Endothelial cell of umbilical vein (primary cell): ENCODE measurements at regions not wholly inside any gene's neighbourhood (a gene's known extent, or its start where the extent isn't known, plus 50 kb on each side); places are given as distances from the start of the nearest gene placed in this dataset.

ENCODE experiments used
- BruUV-seq: library from RNA; stranded (reverse); fragments of 400-500 nt; replicated peaks from 2 replicates; lab custom pipeline; 2021; lab: Mats Ljungman, UMichigan
- CTCF ChIA-PET: fragments of 300-600, 350-600 bp; sonication (Branson Sonifier 250); formaldehyde crosslinking; loops from one replicate; lab custom pipeline; 2021; ENCODE audit warnings: antibody characterized with exemption, inconsistent platforms; lab: Charles Lee
- POLR2A ChIA-PET: fragments of 300-600, 350-600 bp; sonication (Branson Sonifier 250); formaldehyde crosslinking; loops from one replicate; lab custom pipeline; 2021; ENCODE audit warnings: antibody characterized with exemption, inconsistent platforms; lab: Charles Lee
- DNase-seq: peaks from one replicate; pipeline ENCODE4 v3.0.0-alpha.2; 2011; ENCODE audit warnings: low read depth, low spot score
- FAIRE-seq: peaks from 2 replicates; lab custom pipeline; 2011; peaks lifted over from hg19 to GRCh38; lab: Jason Lieb, UNC
- H2AFZ ChIP-seq: 2 replicates; pipeline ENCODE4 v1.6.0; 2012; ENCODE audit warnings: low read depth, low read length, control low read depth, inconsistent platforms
- H3K27ac ChIP-seq: 2 replicates; pipeline ENCODE4 v1.5.1; 2011; ENCODE audit warnings: low read depth, mild to moderate bottlenecking, control low read depth, low read length, moderate library complexity; ENCODE audit not compliant: insufficient read depth
- H3K27me3 ChIP-seq, 2 experiments: 2 replicates each; pipeline versions ENCODE4 v1.6.0 to v1.6.1; 2011; ENCODE audit warnings: low read length in 2 of 2, mixed read lengths in 1 of 2; ENCODE audit not compliant: control insufficient read depth in 2 of 2, insufficient read depth in 2 of 2
- H3K36me3 ChIP-seq, 2 experiments: 2 replicates in 1 of 2; 3 replicates in 1 of 2; pipeline ENCODE4 v1.5.1; 2011; ENCODE audit warnings: low read length in 2 of 2, mild to moderate bottlenecking in 1 of 2, moderate library complexity in 1 of 2; ENCODE audit not compliant: control insufficient read depth in 2 of 2, insufficient read depth in 2 of 2; ENCODE audit errors: extremely low read depth in 1 of 2
- H3K4me1 ChIP-seq: 3 replicates; pipeline ENCODE4 v1.5.1; 2011; ENCODE audit warnings: mild to moderate bottlenecking, low read length; ENCODE audit not compliant: control insufficient read depth, insufficient read depth; ENCODE audit errors: extremely low read depth
- H3K4me2 ChIP-seq: 2 replicates; pipeline ENCODE4 v1.6.1; 2011; ENCODE audit warnings: low read length, control low read depth, mixed read lengths; ENCODE audit not compliant: insufficient read depth
- H3K4me3 ChIP-seq, 3 experiments: fragments of 200-600 bp in 1 of 3; sonication (generic), shearing (Covaris generic) in 1 of 3; replicated peaks in 1 of 3; 2 replicates each; pipeline ENCODE4 v1.5.1; 2011 to 2016; ENCODE audit warnings: control low read depth in 3 of 3, low read length in 3 of 3, mild to moderate bottlenecking in 2 of 3, inconsistent platforms in 1 of 3, low read depth in 1 of 3, moderate library complexity in 1 of 3; ENCODE audit not compliant: insufficient read depth in 1 of 3
- H3K79me2 ChIP-seq: 2 replicates; pipeline ENCODE4 v1.6.0; 2012; ENCODE audit warnings: low read length, inconsistent platforms; ENCODE audit not compliant: control insufficient read depth, insufficient read depth
- H3K9ac ChIP-seq: replicated peaks from 2 replicates; pipeline ENCODE3; 2011; ENCODE audit warnings: low read length, control low read depth; ENCODE audit not compliant: insufficient read depth; ENCODE audit errors: extremely low read depth
- H3K9me1 ChIP-seq: replicated peaks from 3 replicates; pipeline ENCODE4 v1.6.0; 2011; ENCODE audit warnings: mild to moderate bottlenecking, low read length; ENCODE audit not compliant: control insufficient read depth, insufficient read depth; ENCODE audit errors: extremely low read depth
- H3K9me3 ChIP-seq: replicated peaks from 2 replicates; pipeline ENCODE4 v1.5.1; 2012; ENCODE audit warnings: low read length, inconsistent platforms; ENCODE audit not compliant: control insufficient read depth, insufficient read depth
- H4K20me1 ChIP-seq: replicated peaks from 2 replicates; pipeline ENCODE3; 2011; ENCODE audit warnings: mild to moderate bottlenecking, low read length; ENCODE audit not compliant: control insufficient read depth, insufficient read depth; ENCODE audit errors: extremely low read depth
- EZH2 ChIP-seq: IDR thresholded peaks from 2 replicates; pipeline ENCODE4 v1.6.1; 2012; ENCODE audit warnings: borderline replicate concordance, low read depth, mild to moderate bottlenecking, moderate library complexity, low read length, inconsistent platforms; ENCODE audit not compliant: severe bottlenecking
- FOS ChIP-seq: IDR thresholded peaks from 2 replicates; pipeline ENCODE4 v1.6.1; 2011; ENCODE audit warnings: mild to moderate bottlenecking, low read length, moderate library complexity, borderline replicate concordance; ENCODE audit not compliant: insufficient read depth
- GATA2 ChIP-seq: IDR thresholded peaks from 2 replicates; pipeline ENCODE4 v1.7.0; 2011; ENCODE audit warnings: low read depth, mild to moderate bottlenecking, moderate library complexity, mixed read lengths, low read length; ENCODE audit not compliant: insufficient read length, insufficient read depth
- JUN ChIP-seq: IDR thresholded peaks from 2 replicates; pipeline ENCODE4 v1.6.1; 2011; ENCODE audit warnings: borderline replicate concordance, low read depth; ENCODE audit not compliant: insufficient read length, insufficient read depth
- MYC ChIP-seq: IDR thresholded peaks from one replicate; pipeline ENCODE4 v1.6.1; 2011; ENCODE audit warnings: mild to moderate bottlenecking, low read depth, low read length
- POLR2A ChIP-seq: IDR thresholded peaks from 2 replicates; pipeline ENCODE4 v1.6.1; 2012; ENCODE audit warnings: low read depth, mild to moderate bottlenecking, control low read depth, low read length
- POLR2AphosphoS5 ChIP-seq: IDR thresholded peaks from 2 replicates; pipeline ENCODE4 v1.6.1; 2012; ENCODE audit warnings: low read depth, mild to moderate bottlenecking, control low read depth, low read length, moderate library complexity; ENCODE audit not compliant: insufficient read depth
- dilution Hi-C: fragments of 300-500 bp; cut with MboI; formaldehyde crosslinking; loops from one replicate; pipeline ENCODE4 v1.15.0; 2019; ENCODE audit warnings: low sequenced_read_pairs; ENCODE audit not compliant: extremely low pct_ligation_motif_present
- intact Hi-C: fragments of 100-400 bp; cut with micrococcal nuclease; formaldehyde crosslinking; loops from one replicate; pipeline ENCODE4 v1.10.0; 2022
- TF ChIP-seq, protein P1 (sequence below): IDR thresholded peaks from 2 replicates; pipeline ENCODE4 v1.6.1; 2011; ENCODE audit not compliant: insufficient read depth, insufficient read length
- TF ChIP-seq, protein P2 (sequence below), 2 donors: IDR thresholded peaks; 1 replicate in 1 of 2; 2 replicates in 1 of 2; pipeline ENCODE4 v1.5.1; 2011; ENCODE audit warnings: low read length in 2 of 2, mild to moderate bottlenecking in 2 of 2, moderate library complexity in 2 of 2, control low read depth in 1 of 2, inconsistent platforms in 1 of 2, low read depth in 1 of 2; ENCODE audit not compliant: insufficient read depth in 1 of 2; ENCODE audit errors: extremely low read depth in 1 of 2

DNA sequence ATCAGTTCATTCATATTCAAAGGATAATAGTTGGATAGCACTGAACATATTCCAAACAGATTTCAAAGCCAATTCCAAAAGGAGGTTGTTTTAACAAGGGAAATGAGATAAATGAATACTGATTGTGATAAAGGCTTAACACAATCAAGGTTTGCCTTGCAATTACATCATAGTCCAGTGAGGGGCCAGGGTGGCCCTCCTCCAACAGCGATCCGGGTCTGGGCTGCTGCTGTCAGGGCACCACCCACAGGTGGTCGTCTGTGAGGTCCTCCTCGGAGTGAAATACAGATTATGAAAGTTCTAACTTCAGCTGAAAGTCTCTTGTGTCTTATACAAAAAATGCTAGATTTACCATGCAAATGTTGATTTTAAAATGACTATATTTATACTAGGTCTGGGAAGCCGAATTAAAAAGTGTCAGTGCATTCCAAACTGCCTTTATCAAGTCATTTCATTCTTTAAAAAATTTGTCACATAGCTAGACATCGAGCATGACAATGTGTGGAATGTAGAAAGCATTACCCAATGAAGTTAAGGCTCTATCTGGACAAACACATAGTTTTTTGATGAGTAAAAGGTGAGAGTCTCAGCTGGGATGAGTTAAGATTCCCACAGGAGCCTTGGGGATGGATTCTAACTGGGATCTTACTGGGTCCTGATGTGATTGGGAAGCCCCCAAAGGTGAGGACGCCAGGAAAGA, 65.9 kb upstream of the SLC22A23 start:
- no peak overlapping the region for H3K27ac ChIP-seq
- no peaks in the 10 kb centered on the region for H4K20me1 ChIP-seq
- H3K4me2 ChIP-seq = no peak overlapping the region
- H3K9me1 ChIP-seq = no peaks in the 10 kb centered on the region
- CTCF ChIA-PET = no interaction called here
- no peaks in the 10 kb centered on the region for H3K9me3 ChIP-seq
- no peak overlapping the region for H3K4me3 ChIP-seq
- H2AFZ ChIP-seq = no peak overlapping the region
- FAIRE-seq (no peak), DNase-seq (no peak)
- dilution Hi-C loops = no loop called here
- H3K4me1 ChIP-seq = no peaks in the 10 kb centered on the region
- no peak overlapping the region for H3K9ac ChIP-seq
- POLR2A ChIA-PET = no interaction called here
- TF ChIP-seq GATA2 = no peak
- TF ChIP-seq JUN = no peak
- no peak for TF ChIP-seq EZH2
- no peak for TF ChIP-seq FOS
- TF ChIP-seq, protein P1, sequence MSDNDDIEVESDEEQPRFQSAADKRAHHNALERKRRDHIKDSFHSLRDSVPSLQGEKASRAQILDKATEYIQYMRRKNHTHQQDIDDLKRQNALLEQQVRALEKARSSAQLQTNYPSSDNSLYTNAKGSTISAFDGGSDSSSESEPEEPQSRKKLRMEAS = no peak
- TF ChIP-seq MYC = no peak
- TF ChIP-seq POLR2AphosphoS5 = no peak
- TF ChIP-seq, protein P2, sequence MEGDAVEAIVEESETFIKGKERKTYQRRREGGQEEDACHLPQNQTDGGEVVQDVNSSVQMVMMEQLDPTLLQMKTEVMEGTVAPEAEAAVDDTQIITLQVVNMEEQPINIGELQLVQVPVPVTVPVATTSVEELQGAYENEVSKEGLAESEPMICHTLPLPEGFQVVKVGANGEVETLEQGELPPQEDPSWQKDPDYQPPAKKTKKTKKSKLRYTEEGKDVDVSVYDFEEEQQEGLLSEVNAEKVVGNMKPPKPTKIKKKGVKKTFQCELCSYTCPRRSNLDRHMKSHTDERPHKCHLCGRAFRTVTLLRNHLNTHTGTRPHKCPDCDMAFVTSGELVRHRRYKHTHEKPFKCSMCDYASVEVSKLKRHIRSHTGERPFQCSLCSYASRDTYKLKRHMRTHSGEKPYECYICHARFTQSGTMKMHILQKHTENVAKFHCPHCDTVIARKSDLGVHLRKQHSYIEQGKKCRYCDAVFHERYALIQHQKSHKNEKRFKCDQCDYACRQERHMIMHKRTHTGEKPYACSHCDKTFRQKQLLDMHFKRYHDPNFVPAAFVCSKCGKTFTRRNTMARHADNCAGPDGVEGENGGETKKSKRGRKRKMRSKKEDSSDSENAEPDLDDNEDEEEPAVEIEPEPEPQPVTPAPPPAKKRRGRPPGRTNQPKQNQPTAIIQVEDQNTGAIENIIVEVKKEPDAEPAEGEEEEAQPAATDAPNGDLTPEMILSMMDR (IDR thresholded peaks at IDR 0.05; ENCODE audit: extremely low read depth in 1 of 2, insufficient read depth in 1 of 2, low read depth in 1 of 2, low read length in 2 of 2) = no peak
- TF ChIP-seq POLR2A = no peak
- H3K36me3 ChIP-seq = no peaks in the 10 kb centered on the region
- no TSS peak for BruUV-seq
- H3K79me2 ChIP-seq = no peaks in the 10 kb centered on the region
- H3K27me3 ChIP-seq = peaks cover 12 to 31% of the 10 kb centered on the region in 2 experiments
- intact Hi-C loops = no loop called here
